GM21619 (cell line): ENCODE measurements at regions not wholly inside any gene's neighbourhood (a gene's known extent, or its start where the extent isn't known, plus 50 kb on each side); places are given as distances from the start of the nearest gene placed in this dataset.
A peak's percentile ranks its signal among the peaks of the same experiment; 100 is the strongest.

Experiments
- ATAC-seq: cut with Tn5 transposase; IDR thresholded peaks from one replicate; pipeline ENCODE4 v1.9.1; 2021; ENCODE audit not compliant: unreplicated experiment

DNA sequence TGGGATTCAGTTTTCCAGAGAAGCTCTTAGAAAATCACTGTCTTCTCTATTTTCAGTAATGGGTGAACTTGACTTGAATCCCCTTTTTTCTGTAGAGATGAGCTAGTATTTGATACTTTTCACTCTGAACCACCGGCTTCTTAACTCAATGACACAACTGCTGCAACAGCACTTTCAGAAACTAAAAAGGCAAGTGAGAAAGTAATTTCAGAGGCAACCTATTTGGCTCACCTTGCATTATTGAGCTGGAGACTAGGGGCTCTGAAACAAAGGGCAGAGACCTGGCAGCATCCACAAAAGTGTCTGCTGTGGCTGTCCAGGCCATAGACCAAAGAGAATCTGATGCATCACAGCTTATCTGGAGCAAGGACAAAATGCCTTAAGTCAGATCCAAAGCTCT, 289.8 kb upstream of the IRAK1BP1 start:
- ATAC-seq, result no peak

DNA sequence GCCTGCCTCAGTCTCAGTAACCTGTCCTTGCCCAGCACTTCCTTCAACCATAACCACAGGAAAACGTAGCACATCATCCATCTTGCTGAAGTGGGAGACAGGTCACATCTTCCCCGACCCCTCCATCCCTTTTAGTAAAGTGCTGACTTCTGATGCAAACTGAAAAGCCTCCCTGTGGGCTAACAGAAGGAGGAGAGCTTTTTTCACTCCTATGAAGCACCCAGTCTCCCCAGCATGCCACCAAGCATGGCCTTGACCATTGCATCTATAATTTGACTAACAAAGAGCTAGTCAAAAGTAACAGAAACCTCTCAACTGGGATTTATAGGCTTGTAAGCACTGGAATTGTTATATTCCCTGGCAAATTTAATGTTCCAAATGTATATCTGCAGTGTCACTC, 288.9 kb upstream of the IRAK1BP1 start:
- no peak for ATAC-seq

DNA sequence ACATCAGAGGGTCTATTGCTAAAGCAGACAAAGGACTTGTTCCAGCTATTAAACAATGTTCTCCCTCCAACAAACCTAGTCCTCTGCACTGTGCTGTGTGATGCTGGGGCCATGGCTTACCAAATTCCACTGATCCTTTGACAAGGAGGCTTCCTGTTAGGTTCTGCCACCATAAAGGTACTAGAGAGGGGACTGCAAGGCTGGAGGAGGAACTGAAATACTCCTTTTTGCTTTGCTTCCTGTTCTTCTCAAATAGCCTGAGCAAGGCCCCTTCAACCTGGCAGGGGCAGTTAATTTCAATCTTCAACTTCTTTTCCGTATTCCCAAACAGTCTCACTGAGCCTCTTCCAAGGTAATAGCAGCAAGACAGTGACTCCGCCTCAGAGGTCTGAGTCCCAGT, 286.4 kb upstream of the IRAK1BP1 start:
- ATAC-seq, result no peak

DNA sequence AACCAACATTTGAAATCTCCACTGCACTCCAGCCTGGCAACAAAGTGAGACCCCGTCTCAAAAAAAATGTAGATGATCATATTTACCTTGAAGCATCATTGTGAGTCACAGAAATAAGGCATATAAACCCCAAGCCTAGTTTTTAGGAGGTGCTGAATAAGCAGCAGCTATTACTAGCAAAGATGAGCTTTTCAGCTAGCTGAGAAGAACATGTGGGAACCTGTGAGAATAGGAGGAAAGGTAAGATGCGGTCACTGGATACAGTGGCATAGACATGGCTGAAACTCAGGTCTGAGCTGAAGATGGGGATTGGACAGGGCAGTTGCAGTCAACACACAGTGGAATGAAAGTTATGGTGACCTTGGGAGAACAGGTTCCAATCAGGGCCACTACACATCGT, 284.3 kb upstream of the IRAK1BP1 start:
- ATAC-seq, result no peak

DNA sequence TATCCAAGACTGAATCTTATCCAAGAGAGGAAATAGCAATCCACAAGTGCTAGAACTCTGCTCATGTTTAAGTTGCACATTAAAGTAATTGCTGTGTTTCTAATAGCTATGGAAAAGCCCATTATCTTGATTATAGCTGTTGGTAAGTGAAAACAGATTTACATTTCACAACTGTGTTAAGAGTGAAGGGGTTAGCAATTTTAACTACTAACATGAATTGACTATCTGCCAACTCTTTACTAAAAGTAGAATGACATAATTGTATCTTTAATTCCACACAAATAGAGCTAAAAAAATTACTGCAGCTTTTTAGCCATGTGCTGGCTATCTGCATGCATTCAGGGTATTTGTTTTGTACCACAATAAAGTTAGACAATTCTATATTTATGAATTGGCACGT, 277.9 kb upstream of the IRAK1BP1 start:
- no peak for ATAC-seq

DNA sequence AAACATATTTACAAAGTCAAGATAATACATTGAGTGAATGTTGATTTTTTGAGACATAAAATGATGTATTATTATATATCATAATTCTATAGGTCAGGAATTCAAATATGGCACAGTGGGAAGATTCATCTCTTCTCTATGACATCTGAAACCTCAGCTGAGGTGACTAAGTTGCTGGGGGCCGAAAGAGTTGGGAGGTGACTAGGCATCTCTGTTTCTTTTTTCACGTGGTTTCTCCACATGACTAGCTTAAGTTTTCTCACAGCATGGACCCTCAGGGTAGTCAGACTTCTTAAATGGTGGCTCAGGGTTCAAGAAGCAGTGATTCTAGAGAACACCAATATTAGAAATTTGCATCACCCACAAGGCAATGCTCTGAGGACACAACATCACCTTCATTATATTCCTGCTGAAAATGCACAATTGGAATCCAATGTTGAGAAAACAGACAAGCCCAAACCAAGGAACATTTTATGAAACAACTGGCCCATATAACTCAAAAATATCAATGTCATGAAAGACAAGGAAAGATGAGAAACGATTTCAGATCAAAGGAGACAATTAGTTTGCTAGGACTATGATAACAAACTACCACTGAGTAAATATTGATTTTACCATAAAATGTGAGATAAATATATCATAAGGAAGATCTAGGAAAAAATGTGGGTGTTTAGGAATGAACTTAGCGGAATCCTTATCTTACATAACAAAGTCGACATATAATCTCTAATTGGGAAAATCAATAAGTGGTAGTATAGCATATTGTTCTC, 273.3 kb upstream of the IRAK1BP1 start:
- no peak for ATAC-seq

DNA sequence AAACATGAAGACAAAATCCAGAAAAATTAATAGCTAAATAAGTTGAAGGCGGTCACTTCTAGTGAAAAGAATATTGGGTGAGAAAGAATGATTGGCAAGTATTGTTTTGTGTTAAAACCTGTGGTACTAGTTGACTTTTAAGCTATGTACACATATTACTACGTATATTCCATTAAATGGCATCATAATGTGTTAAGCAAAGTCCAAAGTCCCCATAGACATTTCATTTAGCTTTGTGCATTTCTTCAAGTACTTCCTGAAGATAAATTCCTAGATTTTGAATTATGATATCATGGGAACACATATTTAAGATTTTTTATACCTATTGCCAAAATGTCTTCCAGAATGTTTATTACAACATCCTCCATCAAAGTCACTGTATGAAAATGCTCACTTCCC, 272.7 kb upstream of the IRAK1BP1 start:
- no peak for ATAC-seq

DNA sequence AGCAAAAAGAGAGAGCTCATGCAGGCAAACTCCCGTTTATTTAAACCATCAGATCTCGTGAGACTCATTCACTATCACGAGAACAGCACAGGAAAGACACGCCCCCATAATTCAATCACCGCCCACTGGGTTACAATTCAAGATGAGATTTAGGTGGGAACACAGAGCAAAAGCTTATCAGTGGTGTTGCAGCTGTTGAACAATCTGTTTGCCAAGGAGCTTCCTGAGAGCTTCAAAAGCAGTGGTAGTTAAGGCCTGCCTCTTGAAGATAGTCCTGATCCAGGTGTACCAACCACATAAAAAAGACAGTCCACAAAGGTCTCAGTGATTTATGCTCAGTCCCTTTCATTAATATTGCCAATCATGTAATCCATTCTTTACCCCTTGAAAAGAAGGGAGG, 269.4 kb upstream of the IRAK1BP1 start:
- no peak for ATAC-seq

DNA sequence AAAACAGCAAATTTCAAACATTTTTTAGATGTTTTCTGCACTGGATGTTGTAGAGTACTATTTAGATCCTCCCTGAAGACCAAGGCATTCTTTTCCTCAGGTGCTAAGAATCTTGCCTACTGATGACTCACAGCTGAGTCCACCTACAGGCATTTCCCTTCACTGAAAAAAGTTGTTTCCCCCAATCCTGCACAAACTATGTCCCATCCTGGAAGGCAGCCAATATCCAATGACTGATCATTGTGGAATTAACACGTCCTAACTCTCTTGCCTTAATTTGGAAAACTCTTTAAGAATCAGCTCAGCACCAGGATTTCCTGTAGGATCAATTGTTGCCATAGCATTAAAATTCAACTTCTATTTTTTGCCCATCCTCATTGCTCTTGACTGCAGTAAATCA, 268.4 kb upstream of the IRAK1BP1 start:
- ATAC-seq, result no peak

DNA sequence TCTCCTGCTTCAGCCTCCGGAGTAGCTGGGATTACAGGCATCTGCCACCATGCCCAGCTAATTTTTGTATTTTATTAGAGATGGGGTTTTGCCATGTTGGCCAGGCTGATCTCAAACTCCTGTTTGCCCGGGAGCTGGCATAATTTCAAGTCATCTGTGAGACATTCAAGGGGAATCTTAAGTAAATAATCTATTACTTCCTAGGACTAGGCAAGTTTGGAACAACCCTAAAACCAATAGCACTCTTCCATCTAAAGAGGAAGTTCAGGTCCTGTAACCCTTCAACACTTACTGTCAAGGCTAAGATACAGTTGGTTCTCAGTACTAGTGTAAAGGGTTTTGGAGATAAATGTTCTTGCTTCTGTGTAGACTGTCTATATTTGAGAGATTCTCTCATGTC, 267.8 kb upstream of the IRAK1BP1 start:
- no peak for ATAC-seq

DNA sequence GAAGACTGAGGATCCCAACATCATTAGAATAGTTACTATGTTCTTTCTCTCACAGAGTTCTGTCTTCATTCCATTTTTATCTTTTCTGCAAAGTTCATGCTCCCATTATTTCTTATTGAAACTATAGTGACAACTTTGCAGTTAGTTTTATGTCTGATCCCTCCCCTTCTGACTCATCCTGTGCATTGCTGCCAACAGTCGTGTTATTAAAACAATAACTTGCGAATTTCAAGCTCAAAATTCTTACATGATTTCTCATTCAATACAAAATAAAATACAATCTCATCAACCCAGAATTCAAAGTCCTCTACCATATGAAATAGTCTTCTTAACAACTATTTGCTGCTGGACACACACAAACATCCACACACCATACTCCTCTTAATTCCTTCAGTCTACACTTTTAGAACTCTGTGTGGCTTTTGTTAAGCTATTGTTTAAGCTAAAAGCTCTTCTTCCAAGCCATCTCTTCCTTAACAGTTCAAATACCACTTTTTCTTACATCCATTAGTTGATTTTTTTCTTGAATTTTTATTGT, 261.4 kb upstream of the IRAK1BP1 start:
- no peak for ATAC-seq

DNA sequence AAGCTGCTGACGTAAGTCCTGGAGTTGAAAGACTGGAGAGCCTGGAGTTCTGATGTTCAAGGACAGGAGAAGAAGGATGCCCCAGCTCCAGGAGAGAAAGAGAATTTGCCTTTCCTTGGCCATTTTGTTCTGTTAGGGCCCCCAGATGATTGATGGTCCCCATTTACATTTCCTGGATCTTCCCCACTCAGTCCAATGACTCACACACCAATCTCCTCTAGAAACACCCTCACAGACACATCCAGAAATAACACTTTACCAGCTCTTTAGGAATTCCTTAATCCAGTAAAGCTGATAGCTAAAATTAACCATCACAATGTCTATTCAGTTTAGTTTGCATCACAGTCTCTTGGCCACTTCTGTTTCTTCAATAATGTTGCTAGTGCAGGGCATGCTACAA, 260.2 kb upstream of the IRAK1BP1 start:
- ATAC-seq, result no peak

DNA sequence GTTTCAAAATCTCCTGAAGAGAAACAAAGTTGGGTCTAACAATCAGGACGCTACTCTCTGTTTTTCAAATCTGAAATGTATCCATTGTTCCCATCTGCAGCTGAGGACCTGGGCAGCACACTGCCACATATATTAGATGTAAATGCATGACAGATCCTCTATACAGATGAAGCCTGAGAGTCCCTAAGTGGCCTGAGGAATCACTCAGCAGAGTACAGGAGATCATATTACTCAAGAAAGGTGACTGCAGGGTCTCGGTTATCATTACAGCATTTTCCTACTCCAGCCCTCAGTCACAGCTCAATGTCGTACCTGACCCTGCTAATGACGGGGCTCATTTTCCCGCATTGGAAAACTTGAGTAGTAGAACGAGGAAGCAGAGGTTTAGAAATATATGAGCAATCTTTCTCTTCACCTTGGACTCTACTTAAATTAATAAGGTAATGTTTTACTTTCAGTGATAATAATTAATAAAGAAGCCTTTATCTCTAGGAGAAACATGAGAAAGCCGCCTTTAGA, 256.2 kb upstream of the IRAK1BP1 start:
- ATAC-seq, result no peak

DNA sequence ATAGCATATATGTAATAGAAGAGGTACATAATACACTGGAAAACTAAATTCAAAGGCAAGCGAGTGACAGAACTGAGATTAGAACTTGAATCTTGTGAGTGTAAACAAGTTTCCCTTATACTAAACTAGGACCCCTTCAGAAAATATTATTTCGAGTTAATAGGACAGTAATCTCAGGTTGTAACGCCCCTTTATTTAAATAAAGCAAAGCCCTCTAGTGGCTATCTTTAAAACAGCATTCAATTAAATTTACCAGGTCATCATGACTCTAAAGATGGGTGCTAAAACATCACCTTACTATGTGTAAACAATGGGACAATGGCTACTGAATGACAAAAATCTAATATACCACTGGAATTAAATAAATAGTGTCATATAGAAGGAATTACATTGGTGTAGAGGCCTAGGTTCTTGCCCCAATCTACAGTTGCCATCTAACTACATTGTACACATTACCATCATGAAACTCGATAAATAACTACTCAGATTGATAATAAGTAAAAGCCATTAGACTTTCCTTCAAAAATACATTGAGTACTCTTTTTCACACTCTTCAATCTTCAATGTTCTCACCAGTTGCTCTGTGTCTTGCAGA, 255.4 kb upstream of the IRAK1BP1 start:
- no peak for ATAC-seq

DNA sequence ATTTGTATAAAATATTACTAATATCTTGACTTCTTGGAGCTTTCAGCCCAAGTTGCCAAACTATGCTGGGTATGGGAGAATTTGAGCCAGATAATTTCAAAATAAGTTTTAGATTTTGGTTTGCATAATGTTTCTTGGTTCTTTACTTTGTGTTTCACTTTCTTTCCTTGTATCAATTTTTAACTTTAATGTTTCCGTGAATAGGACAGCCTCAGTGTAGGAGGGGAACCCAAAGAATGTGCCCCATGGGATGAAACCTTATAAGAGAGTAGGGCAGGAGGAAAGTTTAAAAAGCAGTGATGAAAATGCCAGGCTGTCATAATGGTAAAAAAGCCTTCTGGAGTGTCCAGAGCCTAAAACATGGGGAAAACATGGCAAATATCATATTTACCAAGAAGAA, 252.4 kb upstream of the IRAK1BP1 start:
- ATAC-seq, result no peak

DNA sequence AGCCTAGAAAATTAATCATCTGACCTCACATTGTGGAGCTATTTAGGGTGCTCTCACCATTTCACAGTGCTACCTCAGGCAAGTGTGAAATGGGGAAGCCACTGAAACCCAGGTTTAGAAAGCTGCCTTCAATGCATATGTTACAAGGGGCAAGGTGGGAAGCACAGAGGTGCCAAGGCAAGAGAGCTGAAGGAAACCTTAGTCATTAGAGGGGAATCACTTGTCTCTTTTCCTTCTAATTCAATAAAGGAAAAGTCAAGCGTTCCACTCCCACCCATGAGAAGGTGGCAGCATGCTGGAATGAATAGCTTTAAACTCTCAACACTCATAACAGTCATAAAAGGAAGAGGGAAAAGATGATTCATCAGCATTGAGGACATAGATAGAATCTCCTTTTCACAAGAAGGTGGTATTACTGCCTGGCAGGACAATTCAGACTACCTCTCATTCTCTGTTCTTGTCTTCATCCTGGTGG, 251.9 kb upstream of the IRAK1BP1 start:
- ATAC-seq, result peak; percentile 67

DNA sequence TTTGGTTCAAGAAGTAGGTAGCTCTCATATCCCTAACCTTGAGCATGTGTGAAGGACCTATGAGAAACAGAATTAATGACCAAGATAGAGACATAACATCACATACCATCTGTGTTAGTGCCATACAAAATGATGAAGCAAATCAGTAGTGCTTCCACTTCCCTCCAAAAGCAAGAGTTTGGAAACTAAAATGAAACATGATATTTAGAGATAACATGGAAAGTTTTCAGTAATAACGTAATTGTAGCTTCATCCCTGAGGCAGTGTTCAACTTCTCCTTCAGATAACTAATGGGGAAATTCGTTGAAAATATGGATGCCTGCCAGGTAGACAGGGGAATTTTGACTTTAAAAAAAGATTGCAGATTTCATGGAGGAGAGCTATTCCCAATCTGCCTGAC, 248.4 kb upstream of the IRAK1BP1 start:
- no peak for ATAC-seq

DNA sequence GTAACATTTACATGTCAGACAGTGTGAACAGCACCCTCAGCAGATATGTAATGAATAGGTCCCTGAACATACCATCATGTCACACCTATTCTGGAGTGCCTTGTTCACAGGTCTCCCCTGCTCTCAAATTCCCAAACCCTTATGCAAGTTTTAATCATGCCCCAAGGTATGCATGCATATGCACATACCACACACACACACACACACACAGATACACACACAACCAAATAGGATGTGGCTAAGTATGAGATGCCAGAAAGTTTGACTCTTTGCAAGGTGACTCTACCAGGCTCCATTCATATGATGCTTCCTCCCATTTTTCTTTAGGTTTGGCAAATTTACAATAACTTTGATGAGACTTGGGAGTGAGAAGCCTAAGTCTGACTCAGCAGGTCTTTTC, 243.8 kb upstream of the IRAK1BP1 start:
- no peak for ATAC-seq

DNA sequence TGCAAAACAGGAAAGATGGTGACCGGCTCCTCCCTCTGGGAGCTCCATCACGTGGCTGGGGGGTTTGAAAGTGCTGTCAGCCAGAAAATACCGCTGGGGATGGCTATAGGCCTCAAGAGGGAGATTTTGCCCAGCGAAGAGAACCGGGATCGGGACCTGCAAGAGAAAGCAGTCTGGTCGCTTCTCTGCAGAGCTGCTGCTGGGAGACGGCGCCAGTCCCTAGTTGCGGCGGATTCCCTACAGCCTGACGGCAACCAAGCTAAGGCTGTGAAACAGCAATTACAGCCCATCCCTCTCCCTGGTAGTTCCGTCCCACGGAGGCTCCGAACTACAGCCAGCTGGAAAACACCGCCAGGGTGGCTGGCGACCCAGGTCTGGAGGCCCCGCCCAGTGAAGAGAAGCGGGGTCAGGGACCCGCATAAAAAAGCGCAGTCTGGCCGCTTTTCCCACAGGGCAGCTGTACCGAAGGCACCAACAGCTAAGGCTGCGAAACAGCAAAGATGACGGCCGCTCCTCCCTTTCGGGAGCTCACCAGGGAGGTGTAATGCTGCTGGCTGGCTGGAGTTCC, 238.1 kb upstream of the IRAK1BP1 start:
- ATAC-seq, result no peak

DNA sequence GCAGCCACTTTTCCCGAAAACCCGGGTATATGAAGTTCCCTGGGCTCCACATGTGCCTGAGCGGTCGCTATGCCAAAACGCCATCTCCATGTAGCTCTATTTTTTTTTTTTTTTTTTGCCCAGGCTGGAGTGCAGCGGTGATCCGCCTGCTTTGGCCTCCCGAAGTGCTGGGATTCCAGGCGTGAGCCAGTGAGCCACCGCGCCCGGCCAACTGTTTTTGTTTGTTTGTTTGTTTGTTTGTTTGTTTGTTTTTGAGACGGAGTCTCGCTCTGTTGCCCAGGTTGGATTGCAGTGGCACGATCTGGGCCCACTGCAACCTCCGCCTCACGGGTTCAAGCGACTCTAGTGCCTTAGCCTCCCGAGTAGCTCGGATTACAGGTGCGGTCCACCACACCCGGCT, 237.5 kb upstream of the IRAK1BP1 start:
- no peak for ATAC-seq

DNA sequence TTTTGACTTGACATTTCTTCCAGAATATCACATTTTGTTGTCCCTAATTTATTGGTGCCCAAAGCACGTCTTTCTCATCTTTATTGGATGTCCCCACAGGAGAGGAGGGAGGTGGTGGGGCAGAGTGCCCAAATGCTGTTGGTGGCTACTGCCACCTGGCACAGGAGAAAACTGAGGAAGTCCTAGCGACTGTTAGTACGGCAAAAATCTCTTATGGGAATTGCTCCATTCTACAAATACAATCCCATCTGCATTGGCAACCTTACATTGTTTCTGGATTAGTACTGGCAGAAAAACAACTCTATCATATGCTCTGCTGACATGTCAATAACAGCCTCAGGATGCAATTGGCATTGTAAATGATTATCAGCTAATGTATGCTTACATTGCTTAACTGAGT, 235.4 kb upstream of the IRAK1BP1 start:
- ATAC-seq, result no peak
